ENCODE measurements at regions not wholly inside any gene's neighbourhood (a gene's known extent, or its start where the extent isn't known, plus 50 kb on each side); places are given as distances from the start of the nearest gene placed in this dataset.

- ChIA-PET CTCF (no interaction called here), POLR2A (no interaction called here)
- H3K4me1 Mint-ChIP-seq, result no peaks in the 10 kb centered on the region
- Histone ChIP-seq H3K36me3 (ENCODE audit: control insufficient read depth in 2 of 2, extremely low read depth in 1 of 2, insufficient read depth in 1 of 2, low read length in 1 of 2) (no peaks in the 10 kb centered on the region), H3K4me1 (ENCODE audit: control insufficient read depth in 1 of 2, extremely low read depth in 1 of 2, insufficient read depth in 2 of 2, low read length in 2 of 2) (no peaks in the 10 kb centered on the region), H3K9me3 (no peaks in the 10 kb centered on the region), H3K4me3 (ENCODE audit: control insufficient read depth in 1 of 2, extremely low read depth in 1 of 2, low read length in 1 of 2) (no peak overlapping the region), H3K27ac (ENCODE audit: low read length) (no peak overlapping the region), H3K27me3 (replicated peaks in 1 of 2; ENCODE audit: control insufficient read depth in 2 of 2, extremely low read depth in 1 of 2, insufficient read depth in 2 of 2, low read length in 1 of 2) (peaks cover 0 to 2% of the 10 kb centered on the region in 2 experiments)
- peaks cover 0 to 8% of the 10 kb centered on the region in 2 donors for H3K27me3 Mint-ChIP-seq
- DNase-seq (no peak), ATAC-seq (replicated peaks in 1 of 4) (no peak)
- no peak overlapping the region for H3K27ac Mint-ChIP-seq
- no peak overlapping the region for H3K4me3 Mint-ChIP-seq
- peaks cover 0 to 4% (median 2%) of the 10 kb centered on the region in 3 donors for H3K9me3 Mint-ChIP-seq
- no peaks in the 10 kb centered on the region for H3K36me3 Mint-ChIP-seq
- WGBS (ENCODE audit: insufficient coverage), result 77% methylated on average over 8 of the region's 11 CpGs
Measured at GRCh38 chr10:78471723-78472550, 438.3 kb downstream of the RPS24 start.

GRCh38 chr10:78472551-78472890, 438.9 kb downstream of the RPS24 start:
- H3K27ac ChIP-seq (ENCODE audit: low read length), result no peak overlapping the region
- POLR2A ChIA-PET, result no interaction called here

GRCh38 chr10:78473006-78473405, 439.3 kb downstream of the RPS24 start:
- H3K27me3 ChIP-seq (replicated peaks in 1 of 2; ENCODE audit: control insufficient read depth in 2 of 2, extremely low read depth in 1 of 2, insufficient read depth in 2 of 2, low read length in 1 of 2), result peaks cover 0 to 8% of the 10 kb centered on the region in 2 experiments
- no peaks in the 10 kb centered on the region for H3K4me1 Mint-ChIP-seq
- no peaks in the 10 kb centered on the region for H3K36me3 Mint-ChIP-seq
- no peak for DNase-seq
- H3K36me3 ChIP-seq (ENCODE audit: control insufficient read depth in 2 of 2, extremely low read depth in 1 of 2, insufficient read depth in 1 of 2, low read length in 1 of 2), result no peaks in the 10 kb centered on the region
- H3K27me3 Mint-ChIP-seq, result peaks cover 6 to 13% of the 10 kb centered on the region in 2 donors
- no peaks in the 10 kb centered on the region for H3K9me3 ChIP-seq
- no peak overlapping the region for H3K27ac Mint-ChIP-seq
- H3K27ac ChIP-seq (ENCODE audit: low read length), result no peak overlapping the region
- no peak overlapping the region for H3K4me3 Mint-ChIP-seq
- no peak overlapping the region for H3K4me3 ChIP-seq (ENCODE audit: control insufficient read depth in 1 of 2, extremely low read depth in 1 of 2, low read length in 1 of 2)
- no CpG with 5 or more reads among the region's 7 CpGs for WGBS (ENCODE audit: insufficient coverage)
- ChIA-PET CTCF (no interaction called here), POLR2A (no interaction called here)
- H3K9me3 Mint-ChIP-seq, result peaks cover 0 to 2% (median 0%) of the 10 kb centered on the region in 3 donors
- ATAC-seq (replicated peaks in 1 of 4), result no peak
- no peaks in the 10 kb centered on the region for H3K4me1 ChIP-seq (ENCODE audit: control insufficient read depth in 1 of 2, extremely low read depth in 1 of 2, insufficient read depth in 2 of 2, low read length in 2 of 2)

More at GRCh38 chr10:78472551-78472890, 438.9 kb downstream of the RPS24 start:
- Mint-ChIP-seq H3K36me3 (no peaks in the 10 kb centered on the region), H3K4me1 (no peaks in the 10 kb centered on the region), H3K4me3 (no peak overlapping the region), H3K27me3 (peaks cover 4 to 13% of the 10 kb centered on the region in 2 donors), H3K9me3 (peaks cover 0 to 2% (median 1%) of the 10 kb centered on the region in 3 donors), H3K27ac (no peak overlapping the region)
- no peaks in the 10 kb centered on the region for H3K4me1 ChIP-seq (ENCODE audit: control insufficient read depth in 1 of 2, extremely low read depth in 1 of 2, insufficient read depth in 2 of 2, low read length in 2 of 2)
- 85% methylated on average over 7 of the region's 7 CpGs for WGBS (ENCODE audit: insufficient coverage)
- CTCF ChIA-PET, result no interaction called here
- no peaks in the 10 kb centered on the region for H3K9me3 ChIP-seq
- no peak for DNase-seq
- no peak overlapping the region for H3K4me3 ChIP-seq (ENCODE audit: control insufficient read depth in 1 of 2, extremely low read depth in 1 of 2, low read length in 1 of 2)
- ATAC-seq (replicated peaks in 1 of 4), result no peak
- H3K36me3 ChIP-seq (ENCODE audit: control insufficient read depth in 2 of 2, extremely low read depth in 1 of 2, insufficient read depth in 1 of 2, low read length in 1 of 2), result no peaks in the 10 kb centered on the region
- peaks cover 0 to 6% of the 10 kb centered on the region in 2 experiments for H3K27me3 ChIP-seq (replicated peaks in 1 of 2; ENCODE audit: control insufficient read depth in 2 of 2, extremely low read depth in 1 of 2, insufficient read depth in 2 of 2, low read length in 1 of 2)

- no peaks in the 10 kb centered on the region for H3K9me3 ChIP-seq
- H3K27ac Mint-ChIP-seq, result no peak overlapping the region
Measured at GRCh38 chr10:78474743-78475142, 441.1 kb downstream of the RPS24 start.

GRCh38 chr10:78475437-78475836, 441.8 kb downstream of the RPS24 start:
- Histone ChIP-seq H3K27ac (ENCODE audit: low read length) (no peak overlapping the region), H3K4me3 (ENCODE audit: control insufficient read depth in 1 of 2, extremely low read depth in 1 of 2, low read length in 1 of 2) (no peak overlapping the region), H3K4me1 (ENCODE audit: control insufficient read depth in 1 of 2, extremely low read depth in 1 of 2, insufficient read depth in 2 of 2, low read length in 2 of 2) (no peaks in the 10 kb centered on the region), H3K9me3 (no peaks in the 10 kb centered on the region), H3K36me3 (ENCODE audit: control insufficient read depth in 2 of 2, extremely low read depth in 1 of 2, insufficient read depth in 1 of 2, low read length in 1 of 2) (no peaks in the 10 kb centered on the region), H3K27me3 (replicated peaks in 1 of 2; ENCODE audit: control insufficient read depth in 2 of 2, extremely low read depth in 1 of 2, insufficient read depth in 2 of 2, low read length in 1 of 2) (peaks cover 0 to 8% of the 10 kb centered on the region in 2 experiments)
- ChIA-PET POLR2A (no interaction called here), CTCF (no interaction called here)
- no peak overlapping the region for H3K27ac Mint-ChIP-seq
- no peak for ATAC-seq (replicated peaks in 1 of 4)
- peaks cover 17% of the 10 kb centered on the region in 2 donors for H3K27me3 Mint-ChIP-seq
- H3K9me3 Mint-ChIP-seq, result no peaks in the 10 kb centered on the region
- DNase-seq, result no peak
- 0% methylated on average over 1 of the region's 7 CpGs for WGBS (ENCODE audit: insufficient coverage)
- H3K36me3 Mint-ChIP-seq, result no peaks in the 10 kb centered on the region
- no peak overlapping the region for H3K4me3 Mint-ChIP-seq
- no peaks in the 10 kb centered on the region for H3K4me1 Mint-ChIP-seq

More at GRCh38 chr10:78474743-78475142, 441.1 kb downstream of the RPS24 start:
- H3K27me3 ChIP-seq (replicated peaks in 1 of 2; ENCODE audit: control insufficient read depth in 2 of 2, extremely low read depth in 1 of 2, insufficient read depth in 2 of 2, low read length in 1 of 2), result peaks cover 0 to 8% of the 10 kb centered on the region in 2 experiments
- Mint-ChIP-seq H3K36me3 (no peaks in the 10 kb centered on the region), H3K4me1 (no peaks in the 10 kb centered on the region), H3K27me3 (peaks cover 13 to 17% of the 10 kb centered on the region in 2 donors), H3K9me3 (peaks cover 0 to under 1% (median 0%) of the 10 kb centered on the region in 3 donors), H3K4me3 (no peak overlapping the region)
- no peak for ATAC-seq (replicated peaks in 1 of 4)
- 86% methylated on average over 1 of the region's 3 CpGs for WGBS (ENCODE audit: insufficient coverage)
- CTCF ChIA-PET, result no interaction called here
- no peaks in the 10 kb centered on the region for H3K4me1 ChIP-seq (ENCODE audit: control insufficient read depth in 1 of 2, extremely low read depth in 1 of 2, insufficient read depth in 2 of 2, low read length in 2 of 2)
- POLR2A ChIA-PET, result no interaction called here
- no peaks in the 10 kb centered on the region for H3K36me3 ChIP-seq (ENCODE audit: control insufficient read depth in 2 of 2, extremely low read depth in 1 of 2, insufficient read depth in 1 of 2, low read length in 1 of 2)
- no peak overlapping the region for H3K27ac ChIP-seq (ENCODE audit: low read length)
- no peak overlapping the region for H3K4me3 ChIP-seq (ENCODE audit: control insufficient read depth in 1 of 2, extremely low read depth in 1 of 2, low read length in 1 of 2)
- DNase-seq, result no peak

- no peak for DNase-seq
- Mint-ChIP-seq H3K27me3 (peaks cover 17 to 20% of the 10 kb centered on the region in 2 donors), H3K9me3 (no peaks in the 10 kb centered on the region), H3K4me1 (no peaks in the 10 kb centered on the region), H3K27ac (no peak overlapping the region), H3K4me3 (no peak overlapping the region), H3K36me3 (no peaks in the 10 kb centered on the region)
- 77% methylated on average over 2 of the region's 8 CpGs for WGBS (ENCODE audit: insufficient coverage)
- H3K27me3 ChIP-seq (replicated peaks in 1 of 2; ENCODE audit: control insufficient read depth in 2 of 2, extremely low read depth in 1 of 2, insufficient read depth in 2 of 2, low read length in 1 of 2), result peaks cover 0 to 8% of the 10 kb centered on the region in 2 experiments
- no peaks in the 10 kb centered on the region for H3K9me3 ChIP-seq
- H3K4me1 ChIP-seq (ENCODE audit: control insufficient read depth in 1 of 2, extremely low read depth in 1 of 2, insufficient read depth in 2 of 2, low read length in 2 of 2), result no peaks in the 10 kb centered on the region
- no peak overlapping the region for H3K4me3 ChIP-seq (ENCODE audit: control insufficient read depth in 1 of 2, extremely low read depth in 1 of 2, low read length in 1 of 2)
- H3K36me3 ChIP-seq (ENCODE audit: control insufficient read depth in 2 of 2, extremely low read depth in 1 of 2, insufficient read depth in 1 of 2, low read length in 1 of 2), result no peaks in the 10 kb centered on the region
- POLR2A ChIA-PET, result no interaction called here
- ATAC-seq (replicated peaks in 1 of 4), result no peak
- H3K27ac ChIP-seq (ENCODE audit: low read length), result no peak overlapping the region
- CTCF ChIA-PET, result no interaction called here
Measured at GRCh38 chr10:78476156-78476555, 442.5 kb downstream of the RPS24 start.

All from T-cell (primary cell).